ENCODE measurements at regions not wholly inside any gene's neighbourhood (a gene's known extent, or its start where the extent isn't known, plus 50 kb on each side); places are given as distances from the start of the nearest gene placed in this dataset.
"Not testable (repeated sequence)": the region's sequence is repeated elsewhere in the genome, so short reads cannot be mapped to it uniquely, and the experiment has no call there.

DNA sequence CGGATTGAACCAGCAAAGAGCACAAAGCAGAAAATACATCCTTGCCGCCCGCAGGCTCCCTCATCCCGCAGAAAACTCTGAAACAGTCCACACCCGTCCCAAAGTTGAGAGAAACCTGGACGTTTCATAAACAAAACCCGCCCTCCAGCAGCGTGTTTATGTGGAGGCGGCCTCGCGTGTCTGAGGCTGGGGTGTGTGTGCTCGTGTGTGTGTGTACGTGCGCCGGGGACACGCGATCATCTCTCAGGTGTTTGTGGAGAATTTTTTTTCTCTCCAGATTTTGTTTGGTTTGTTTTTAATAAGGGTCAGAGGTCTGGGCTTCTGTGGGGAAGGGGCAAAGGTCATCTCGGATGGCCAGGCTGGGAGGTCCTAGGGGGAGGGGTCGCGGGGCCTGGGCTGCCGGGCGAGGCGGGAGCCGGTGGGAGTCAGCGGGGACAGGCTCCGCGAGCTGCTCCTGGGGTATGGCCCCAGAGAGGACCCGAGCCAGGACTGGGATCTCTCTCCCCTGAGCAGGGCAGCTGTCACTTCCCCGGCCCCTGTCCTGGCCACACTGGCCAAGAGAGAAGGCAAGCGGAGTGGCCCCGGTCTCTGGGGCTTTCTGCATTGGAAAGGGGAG is 206.4 kb downstream of the C9orf50 start:
- DNase-seq (ENCODE audit: low read depth): peak; percentile 55

DNA sequence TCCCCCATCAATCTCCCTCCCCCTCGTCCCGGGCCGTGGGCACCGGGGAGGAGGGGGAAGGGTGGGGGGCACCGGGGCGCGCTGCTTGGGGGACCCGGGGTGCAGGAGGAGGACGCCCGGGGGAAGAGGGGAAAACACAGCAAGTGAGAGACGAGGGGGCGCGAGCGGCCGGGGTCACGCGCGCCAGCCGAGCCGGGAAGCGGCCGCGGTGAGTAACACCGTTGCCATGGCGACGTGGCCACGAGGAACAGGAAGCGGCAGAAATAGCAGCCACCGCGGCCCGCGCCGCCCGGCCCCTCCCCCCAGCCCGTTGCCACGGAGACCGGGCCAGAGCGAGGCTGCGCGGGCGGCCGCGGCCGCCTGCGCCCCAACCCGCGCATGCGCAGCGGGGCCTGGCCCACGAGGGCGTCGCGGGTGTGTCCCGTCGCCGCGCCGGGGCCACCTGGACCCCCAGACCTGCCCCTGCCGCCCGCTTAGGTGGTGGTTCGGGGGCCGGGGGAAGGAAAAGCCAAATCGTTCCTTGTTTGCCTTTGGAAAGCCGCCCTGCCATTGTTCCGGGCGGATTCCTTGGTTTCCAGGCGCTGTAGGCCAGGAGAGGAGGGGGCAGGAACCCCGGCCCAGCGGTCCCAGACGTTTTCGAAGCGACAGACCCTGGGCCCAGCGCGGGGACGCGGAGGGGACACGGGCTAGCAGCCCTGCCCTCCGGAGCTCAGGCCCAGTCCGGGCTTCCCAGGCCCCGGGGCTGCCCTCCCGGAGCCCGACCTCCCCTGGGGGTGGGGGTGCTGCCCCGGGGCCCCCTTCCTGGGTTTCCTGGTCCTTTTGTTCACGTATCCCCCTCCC is 207.1 kb downstream of the C9orf50 start:
- peak; percentile 97 for DNase-seq (ENCODE audit: low read depth)

DNA sequence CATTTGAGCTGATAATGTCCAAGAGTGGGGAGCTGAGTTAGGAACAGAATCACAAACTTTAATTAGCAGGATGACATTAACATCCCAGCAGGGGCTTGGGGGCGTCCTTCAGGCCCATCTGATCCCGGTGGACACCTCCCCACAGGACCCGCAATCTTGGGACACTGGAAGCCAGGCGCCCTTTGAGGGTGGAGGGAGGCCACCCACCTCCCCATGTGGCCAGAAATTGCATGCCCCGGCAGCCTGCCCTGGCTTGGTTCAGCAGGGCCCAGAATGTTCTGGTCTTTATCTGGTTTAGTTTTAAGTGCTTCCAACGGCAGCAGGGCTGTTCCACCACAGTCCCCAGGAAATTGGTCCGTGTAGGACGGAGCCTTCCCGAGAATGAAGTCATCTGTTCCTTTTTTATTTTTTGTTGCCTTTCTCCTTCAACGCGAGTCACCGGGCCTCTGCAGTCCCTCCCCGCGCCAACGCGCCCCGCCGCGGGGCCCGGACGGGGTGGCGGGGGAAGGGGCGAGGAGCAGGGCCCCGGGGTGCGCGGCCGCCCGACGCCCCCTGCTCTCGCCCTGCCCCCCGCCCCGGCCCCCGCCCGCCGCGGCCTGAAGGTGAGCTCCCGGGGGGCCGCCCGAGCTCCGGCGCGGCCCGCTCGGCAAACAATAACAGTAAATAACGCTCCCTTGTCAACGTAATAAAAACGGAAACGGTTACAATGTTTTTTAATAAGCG is 207.9 kb downstream of the C9orf50 start:
- peak; percentile 84 for DNase-seq (ENCODE audit: low read depth)

DNA sequence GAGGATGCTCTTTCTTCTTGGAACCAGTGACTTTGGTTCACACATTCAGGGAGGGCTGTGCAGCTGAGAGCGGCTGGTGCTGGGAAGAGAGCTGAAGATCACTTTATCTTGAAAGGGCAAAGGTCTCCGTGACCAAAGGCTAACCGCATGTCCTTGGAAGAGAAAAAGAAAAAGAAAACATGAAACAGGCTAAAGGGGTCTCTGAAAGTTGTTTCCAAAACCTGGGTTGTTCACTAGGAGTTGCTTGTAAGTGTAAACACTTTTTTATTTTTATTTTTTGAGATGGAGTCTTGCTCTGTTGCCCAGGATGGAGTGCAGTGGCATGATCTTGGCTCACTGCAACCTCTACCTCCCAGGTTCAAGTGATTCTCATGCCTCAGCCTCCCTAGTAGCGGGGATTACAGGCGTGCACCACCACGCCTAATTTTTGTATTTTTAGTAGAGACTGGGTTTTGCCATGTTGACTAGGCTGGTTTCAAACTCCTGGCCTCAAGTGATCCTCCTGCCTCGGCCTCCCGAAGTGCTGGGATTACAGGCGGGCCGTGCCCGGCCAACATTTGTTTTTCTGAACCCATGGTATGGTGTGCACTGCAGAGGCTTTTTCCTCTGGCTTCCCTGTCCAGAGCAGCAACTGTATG is 208.6 kb downstream of the C9orf50 start:
- not testable (repeated sequence) for DNase-seq (ENCODE audit: low read depth)

DNA sequence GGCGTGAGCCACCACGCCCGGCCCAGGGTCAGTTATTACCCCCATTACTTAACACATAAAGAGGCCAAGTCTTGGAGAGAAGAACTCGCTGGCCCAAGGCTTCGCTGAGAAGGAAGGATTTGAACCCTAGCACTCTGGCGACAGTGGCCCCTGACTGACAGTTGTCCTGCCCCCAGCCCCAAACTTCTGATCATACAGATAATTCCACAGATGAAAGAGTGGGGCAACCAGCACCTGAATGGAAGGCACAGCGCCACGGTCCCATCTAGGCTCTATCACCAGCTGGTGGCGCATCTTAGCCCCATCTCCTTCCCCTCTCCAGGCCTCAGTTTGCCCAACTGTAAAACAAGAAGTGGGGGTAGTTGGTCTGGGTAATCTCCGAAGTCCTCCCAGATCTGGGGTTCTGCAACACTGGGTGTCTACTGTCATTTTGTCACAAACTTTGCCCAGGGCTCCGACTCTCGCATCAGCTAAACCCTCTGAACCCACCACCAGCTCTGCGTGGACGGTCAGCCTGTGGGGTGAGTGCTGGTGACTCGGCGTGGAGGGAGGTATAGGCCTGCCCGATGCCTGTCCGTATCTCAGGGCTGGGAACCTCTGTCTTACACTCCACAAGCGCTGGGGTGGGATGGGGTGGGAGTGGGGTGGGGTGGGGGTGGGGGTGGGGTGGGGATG is 209.3 kb downstream of the C9orf50 start:
- DNase-seq (ENCODE audit: low read depth): no peak

DNA sequence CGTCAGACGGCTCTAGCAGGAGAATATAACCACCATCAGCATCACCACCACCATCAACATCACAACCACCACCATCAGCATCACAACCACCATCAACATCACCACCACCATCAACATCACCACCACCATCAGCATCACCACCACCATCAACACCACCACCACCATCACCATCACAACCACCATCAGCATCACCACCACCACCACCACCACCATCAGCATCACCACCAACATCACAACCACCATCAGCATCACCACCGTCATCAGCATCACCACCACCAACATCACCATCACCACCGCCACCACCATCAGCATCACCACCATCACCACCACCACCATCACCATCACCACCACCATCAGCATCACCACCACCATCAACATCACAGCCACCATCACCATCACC is 210.7 kb downstream of the C9orf50 start:
- DNase-seq (ENCODE audit: low read depth): no peak

DNA sequence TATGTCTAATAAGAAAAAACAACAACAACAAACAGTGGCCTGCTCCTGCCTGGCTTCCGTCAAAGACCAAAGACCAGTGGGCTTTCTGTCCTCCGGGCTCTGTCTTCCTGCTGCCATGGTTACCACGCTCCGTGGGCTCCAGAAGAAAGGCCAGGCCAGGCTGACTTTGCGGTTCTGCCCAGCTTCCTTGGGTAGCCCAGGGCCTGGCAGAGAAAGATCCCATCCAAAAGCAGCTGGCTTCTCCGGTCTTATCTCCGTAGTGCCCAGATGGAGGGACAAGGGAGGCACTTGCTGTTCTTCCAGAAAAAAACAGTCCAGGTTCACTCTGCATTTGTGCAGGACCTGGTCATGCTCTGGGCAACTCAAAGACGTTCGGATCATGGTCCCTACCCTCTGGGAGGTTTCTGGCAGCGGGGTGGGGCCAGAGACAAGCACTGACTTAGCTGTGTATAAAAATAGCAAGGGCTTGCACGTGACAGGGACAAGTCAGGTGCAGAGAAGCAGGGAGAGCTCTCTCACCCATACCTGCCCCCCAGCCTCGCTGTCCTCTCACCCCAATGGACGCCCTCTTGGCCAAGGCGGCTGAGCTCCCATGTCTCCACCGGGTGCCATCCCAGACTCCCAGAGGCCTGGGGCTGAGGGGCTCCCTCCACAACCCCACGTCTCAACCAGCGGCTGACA is 212.2 kb downstream of the C9orf50 start:
- no peak for DNase-seq (ENCODE audit: low read depth)

DNA sequence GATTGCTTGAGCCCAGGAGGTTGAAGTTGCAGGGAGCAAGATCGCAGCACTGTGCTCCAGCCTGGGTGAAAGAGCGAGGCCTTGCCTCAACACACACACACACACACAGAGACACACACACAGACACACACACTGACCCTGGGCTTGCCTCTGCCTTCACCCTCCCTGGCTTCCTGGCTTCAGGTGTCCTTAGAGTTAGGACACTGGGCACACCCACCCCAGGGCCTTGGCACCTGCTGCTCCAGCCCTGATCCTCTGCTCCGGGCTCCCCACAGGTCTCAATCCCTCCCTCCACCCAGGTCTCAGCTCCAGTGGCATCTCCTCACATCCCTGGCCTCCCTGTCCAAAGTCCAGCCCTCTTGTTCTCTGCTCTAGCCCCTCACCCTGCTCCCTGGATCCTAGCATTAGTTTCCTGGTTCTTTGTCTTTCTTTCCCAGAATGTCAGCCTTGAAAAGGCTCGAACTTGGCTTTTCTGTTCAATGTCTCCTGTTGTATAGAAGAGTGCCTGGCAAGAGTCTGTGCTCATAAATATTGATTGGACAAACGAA is 212.9 kb downstream of the C9orf50 start:
- no peak for DNase-seq (ENCODE audit: low read depth)

DNA sequence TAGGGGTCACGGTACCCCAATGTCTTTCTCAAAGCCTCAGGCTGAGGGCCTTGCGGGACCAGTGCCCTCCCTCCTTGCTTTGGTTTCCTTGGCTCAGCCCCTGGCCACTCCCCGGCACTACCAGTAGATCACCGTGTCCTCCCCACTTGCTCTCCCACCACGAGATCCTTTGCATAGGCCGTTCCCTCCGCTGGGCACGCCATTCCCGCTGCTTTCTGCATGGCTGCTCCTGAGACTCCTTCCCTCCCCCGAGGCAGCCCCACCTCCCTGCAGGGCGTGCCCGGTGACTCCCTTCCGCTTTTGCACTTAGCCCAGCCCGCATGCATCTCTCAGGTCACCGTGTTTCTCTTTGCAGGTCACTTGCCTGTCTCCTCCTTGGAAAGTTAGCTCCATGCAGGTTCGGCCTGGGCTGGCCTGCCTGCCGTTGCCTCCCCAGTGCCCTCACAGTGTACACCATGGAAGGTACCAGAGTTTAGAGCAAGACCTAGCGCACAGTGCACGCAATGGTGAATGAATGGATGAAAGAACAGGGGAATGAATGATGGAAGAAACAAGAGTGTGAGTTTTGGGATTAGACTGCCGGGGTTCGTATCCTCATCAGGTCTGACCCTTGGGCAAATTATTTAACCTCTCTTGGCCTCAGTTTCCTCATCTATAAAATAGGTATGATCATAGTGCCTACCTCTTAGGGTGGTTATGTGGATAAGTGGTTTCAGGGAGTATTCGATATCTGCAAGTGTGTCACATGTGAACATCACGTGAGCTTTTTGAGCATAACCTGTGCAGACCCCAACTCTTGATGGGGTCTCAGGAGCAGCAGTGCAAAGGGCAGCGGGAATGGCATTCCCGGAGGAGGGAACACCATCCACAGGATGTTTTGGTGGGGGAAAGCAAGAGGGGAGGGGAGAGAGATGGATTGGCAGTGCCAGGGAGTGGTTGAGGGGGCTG is 214.3 kb downstream of the C9orf50 start:
- DNase-seq (ENCODE audit: low read depth): no peak

DNA sequence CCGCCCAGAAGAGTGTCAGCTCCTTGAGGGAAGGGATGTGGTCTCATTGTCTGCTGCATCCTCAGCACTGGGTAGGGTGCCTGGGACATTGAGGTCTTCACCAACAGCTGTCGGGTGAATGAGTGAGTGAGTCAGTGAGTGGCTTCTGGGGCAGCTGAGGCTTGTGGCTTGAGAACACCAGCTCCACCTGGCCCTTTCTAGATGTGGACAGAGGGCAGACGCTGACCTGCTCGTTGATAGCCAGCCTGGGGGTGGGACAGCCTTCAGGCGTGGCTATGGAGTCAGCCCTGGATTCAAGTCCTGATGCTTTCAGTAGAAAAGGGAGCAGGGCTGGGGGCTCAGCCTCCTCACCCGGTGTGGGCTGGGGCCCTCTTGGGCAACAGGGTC is 215.1 kb downstream of the C9orf50 start:
- no peak for DNase-seq (ENCODE audit: low read depth)

DNA sequence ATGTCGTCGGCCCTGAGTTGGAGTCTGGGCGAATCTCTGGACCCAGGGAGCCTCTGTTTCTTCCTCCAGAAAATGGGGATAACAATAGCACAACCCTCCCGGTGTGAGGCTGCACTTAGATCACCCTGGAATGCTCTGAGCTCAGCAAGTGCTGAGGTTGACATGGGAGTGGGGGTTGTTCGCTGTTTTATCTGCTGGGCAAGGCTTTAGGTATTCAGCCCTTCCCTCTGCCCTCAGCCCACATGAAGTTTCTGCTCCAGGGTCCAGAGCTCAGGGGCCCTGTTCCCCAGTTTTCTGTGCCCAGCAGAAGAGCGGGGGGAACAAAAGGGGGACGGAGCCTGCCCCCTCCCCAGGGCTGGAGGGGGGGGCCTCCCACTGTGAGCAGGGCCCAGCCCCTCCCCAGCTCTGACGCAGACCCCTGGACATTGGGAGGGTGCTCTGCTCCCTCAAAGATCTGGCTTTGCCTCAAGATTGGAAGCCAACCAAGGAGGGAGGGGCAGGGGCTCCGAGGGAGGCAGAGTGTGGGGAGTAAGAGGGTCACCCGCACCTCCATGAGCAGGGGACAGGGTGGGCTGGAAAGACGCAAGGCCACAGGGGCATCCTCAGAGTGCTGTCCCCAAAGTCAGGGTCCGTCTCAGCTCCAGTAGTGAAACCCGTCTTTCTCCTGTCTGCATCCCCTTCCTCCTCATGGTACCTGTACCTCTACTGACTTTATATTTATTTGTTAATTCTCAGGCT is 215.6 kb downstream of the C9orf50 start:
- no peak for DNase-seq (ENCODE audit: low read depth)

DNA sequence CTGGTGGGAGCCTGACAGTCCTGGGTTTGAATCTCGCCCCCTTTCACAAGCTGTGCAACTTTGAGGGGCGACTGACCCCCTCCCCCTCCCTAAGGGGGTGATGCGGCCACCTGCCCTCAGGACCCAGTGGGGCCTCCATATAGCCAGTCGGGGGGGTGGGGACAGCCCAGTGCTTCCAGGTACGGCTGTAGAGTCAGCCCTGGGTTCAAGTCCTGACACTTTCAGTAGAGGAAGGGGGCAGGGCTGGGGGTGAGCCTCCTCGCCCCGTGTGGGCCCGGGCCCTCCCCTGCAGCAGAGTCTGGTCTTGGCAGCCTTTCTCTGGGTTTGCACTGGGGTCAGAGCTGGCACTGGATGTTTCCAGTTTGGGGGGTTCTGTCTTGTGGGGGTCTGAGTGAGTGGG is 216.3 kb downstream of the C9orf50 start:
- no peak for DNase-seq (ENCODE audit: low read depth)

DNA sequence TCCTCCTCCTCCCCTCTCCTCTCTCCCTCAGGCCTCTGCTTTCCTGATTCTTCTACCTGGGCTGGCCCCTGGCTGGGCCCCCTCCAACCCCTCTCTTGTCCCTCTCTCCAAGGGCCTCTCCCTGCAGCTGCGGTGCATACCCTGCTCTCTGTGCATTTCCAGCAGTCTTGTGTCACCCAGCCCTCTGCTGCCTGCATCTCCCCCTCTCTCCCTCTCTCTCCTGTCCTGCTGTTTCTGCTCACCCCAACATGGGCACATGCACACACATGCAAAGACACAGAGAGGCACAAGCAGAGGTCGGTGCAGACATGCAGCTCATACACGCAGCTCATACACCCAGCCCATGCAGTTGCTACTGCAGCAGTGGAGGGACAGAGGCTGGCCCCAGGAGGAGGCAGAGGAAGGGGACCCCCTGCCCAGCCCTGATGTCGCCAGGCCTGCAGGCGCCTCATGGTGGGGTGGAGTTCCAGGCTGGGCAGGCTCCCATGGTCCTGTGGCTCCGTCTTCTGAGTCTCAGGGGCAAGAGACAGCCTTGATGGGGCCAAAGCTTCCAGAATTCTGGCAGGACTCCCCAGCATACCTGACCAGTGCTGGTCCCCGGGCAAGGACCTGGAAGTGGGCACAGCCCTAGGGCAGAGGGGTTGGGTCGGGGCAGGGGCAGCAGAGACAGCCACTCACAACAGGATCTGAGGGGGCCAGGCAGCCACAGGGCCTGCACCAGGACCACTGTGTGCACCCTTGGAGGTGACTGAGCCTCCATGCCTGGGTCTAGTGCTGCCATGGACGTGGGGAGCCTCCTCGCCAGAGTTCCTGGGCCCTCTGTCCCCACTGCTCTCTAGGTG is 216.9 kb downstream of the C9orf50 start:
- no peak for DNase-seq (ENCODE audit: low read depth)

DNA sequence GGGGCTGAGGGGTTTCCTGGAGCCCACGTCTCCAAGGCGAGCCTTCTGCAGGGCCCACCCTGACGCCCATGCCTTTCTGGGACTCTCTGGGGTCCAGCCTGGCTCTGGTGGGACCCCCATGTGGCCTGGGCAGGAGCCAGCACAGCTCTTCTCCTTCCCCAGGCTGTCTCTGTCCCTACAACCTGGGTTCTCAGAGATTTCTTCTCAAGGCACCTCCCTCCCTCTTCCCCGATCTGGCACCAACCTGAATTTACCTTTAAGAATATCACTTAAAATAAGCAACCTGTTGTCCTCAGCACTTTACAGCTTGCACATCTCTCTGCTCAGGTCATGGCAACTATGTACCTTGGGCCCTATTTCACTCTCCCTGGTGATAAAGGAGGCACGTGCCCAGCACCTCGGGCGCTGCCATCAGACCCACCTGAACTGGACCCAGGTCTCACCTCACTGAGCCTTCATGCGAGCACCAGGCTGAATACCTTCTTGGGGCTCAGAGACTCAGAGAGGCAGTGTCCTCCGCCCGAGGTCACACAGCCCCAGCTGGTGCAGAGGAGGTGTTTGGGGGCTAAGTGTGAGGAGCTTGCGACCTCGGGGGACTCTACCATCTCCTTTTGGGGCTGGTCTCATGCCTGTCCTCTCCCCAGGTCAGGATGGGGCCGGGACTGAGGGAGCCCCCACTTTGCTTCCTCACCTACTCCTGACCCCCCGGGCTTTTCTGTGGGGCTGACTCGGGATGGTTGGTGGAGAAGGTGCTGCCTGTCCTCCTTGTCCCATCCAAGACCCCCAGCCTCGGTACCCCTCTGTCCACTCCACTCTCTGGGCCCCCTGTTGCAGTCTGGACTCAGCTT is 217.7 kb downstream of the C9orf50 start:
- no peak for DNase-seq (ENCODE audit: low read depth)

DNA sequence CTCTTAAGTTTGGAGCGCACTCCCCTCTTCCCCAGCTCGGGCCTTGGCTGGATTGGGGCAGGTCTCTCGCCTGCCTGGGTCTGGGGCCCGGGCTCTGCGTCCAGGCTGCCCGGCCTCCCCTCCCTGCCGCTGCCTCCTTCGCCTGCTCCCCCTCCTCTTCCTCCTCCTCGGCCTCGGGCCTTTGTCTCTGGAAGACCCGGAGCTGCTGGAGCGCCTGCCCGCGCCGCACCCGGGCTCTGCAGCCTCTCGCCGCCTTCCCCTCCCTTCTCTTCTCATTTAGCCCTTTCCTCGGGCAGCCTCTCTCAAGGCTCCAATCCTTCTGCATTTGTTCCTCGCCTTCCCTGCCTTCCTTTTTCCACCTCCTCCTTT is 218.5 kb downstream of the C9orf50 start:
- no peak for DNase-seq (ENCODE audit: low read depth)

DNA sequence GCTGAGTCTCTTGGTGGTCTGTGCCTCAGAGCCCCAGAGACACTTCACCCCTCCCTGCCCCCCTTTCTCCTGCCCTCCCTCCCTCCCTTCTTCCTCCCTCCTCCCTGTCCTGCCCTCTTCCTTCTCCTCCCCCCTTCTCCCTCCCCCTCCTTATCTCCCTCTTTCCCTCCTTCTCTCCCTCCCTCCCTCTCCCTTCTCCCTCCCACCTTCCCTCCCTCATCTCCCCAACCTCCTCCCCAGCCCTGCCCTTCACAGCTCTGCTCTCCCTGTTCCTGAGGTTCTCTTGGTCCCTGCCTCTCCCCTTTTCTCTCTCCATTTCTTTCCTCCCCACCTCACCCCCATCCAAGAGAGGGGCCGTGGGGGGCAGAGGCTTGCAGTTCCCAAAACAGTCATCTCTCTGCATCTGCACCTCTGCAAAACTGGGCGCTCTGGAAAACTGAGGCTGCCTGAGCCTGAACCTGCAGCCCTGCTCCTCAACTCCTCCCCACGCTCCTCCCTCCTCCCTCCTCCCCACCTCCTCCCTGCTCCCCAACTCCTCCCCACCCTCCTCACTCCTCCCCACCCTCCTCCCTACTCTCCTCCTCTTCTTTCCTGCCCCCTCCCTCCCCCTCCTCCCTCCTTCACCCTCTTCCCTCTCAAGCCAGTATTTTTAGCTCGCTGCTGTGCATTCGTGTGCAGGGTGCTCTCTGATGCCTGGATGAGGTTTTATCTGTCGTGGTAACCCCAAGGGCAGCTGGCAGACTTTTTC is 219.1 kb downstream of the C9orf50 start:
- no peak for DNase-seq (ENCODE audit: low read depth)

Data from M059J (cell line).